H1 (cell line): ENCODE measurements at regions not wholly inside any gene's neighbourhood (a gene's known extent, or its start where the extent isn't known, plus 50 kb on each side); places are given as distances from the start of the nearest gene placed in this dataset.

Experiments
- CTCF ChIA-PET: fragments of 300-600 bp; sonication (Branson Sonifier 250); formaldehyde crosslinking; loops from one replicate; lab custom pipeline; 2021; ENCODE audit not compliant: partially characterized antibody; lab: Charles Lee
- POLR2A ChIA-PET: fragments of 300-600 bp; sonication (Branson Sonifier 250); formaldehyde crosslinking; loops from one replicate; lab custom pipeline; 2021; ENCODE audit warnings: inconsistent platforms; ENCODE audit not compliant: partially characterized antibody; lab: Charles Lee
- DNase-seq, 2 experiments: peaks; one replicate each; pipeline versions ENCODE4 v3.0.0 to v3.0.0-alpha.2; 2010 to 2022; ENCODE audit warnings: low spot score in 2 of 2, low read depth in 1 of 2, mixed read lengths in 1 of 2
- FAIRE-seq: peaks from 2 replicates; lab custom pipeline; 2011; peaks lifted over from hg19 to GRCh38; lab: Jason Lieb, UNC
- H2AFZ ChIP-seq: 2 replicates; pipeline ENCODE4 v1.8.1; 2012; ENCODE audit warnings: low read length, inconsistent platforms
- H2AK5ac ChIP-seq: 2 replicates; pipeline ENCODE4 v1.6.1; 2013; ENCODE audit warnings: low read depth, low read length
- H2BK120ac ChIP-seq: replicated peaks from 2 replicates; pipeline ENCODE3; 2013; ENCODE audit warnings: low read depth, low read length, inconsistent platforms
- H2BK12ac ChIP-seq: 2 replicates; pipeline ENCODE4 v1.6.1; 2013; ENCODE audit warnings: low read depth, low read length
- H2BK15ac ChIP-seq: 2 replicates; pipeline ENCODE4 v1.6.1; 2013; ENCODE audit warnings: low read length
- H2BK20ac ChIP-seq: 2 replicates; pipeline ENCODE4 v1.6.1; 2013; ENCODE audit warnings: low read length
- H2BK5ac ChIP-seq: 2 replicates; pipeline ENCODE4 v1.6.1; 2013; ENCODE audit warnings: low read depth, low read length
- H3K14ac ChIP-seq: 2 replicates; pipeline ENCODE4 v1.6.1; 2013; ENCODE audit warnings: inconsistent platforms; ENCODE audit not compliant: insufficient read length
- H3K18ac ChIP-seq: 2 replicates; pipeline ENCODE4 v1.6.1; 2013; ENCODE audit warnings: low read length; ENCODE audit errors: extremely low read depth
- H3K23ac ChIP-seq: 2 replicates; pipeline ENCODE4 v1.6.1; 2013; ENCODE audit warnings: inconsistent platforms; ENCODE audit not compliant: insufficient read length
- H3K23me2 ChIP-seq: 2 replicates; pipeline ENCODE4 v1.6.1; 2013; ENCODE audit warnings: low read depth, low read length
- H3K27ac ChIP-seq: 2 replicates; pipeline ENCODE4 v1.6.1; 2011; ENCODE audit warnings: low read depth, low read length, inconsistent platforms
- H3K27me3 ChIP-seq, 4 experiments: replicated peaks in 1 of 4; 1 replicate in 1 of 4; 2 replicates in 3 of 4; pipeline versions ENCODE4 v1.6.1 to v1.8.1; 2011 to 2013; ENCODE audit warnings: low read length in 3 of 4, mild to moderate bottlenecking in 3 of 4, inconsistent platforms in 2 of 4, mixed read lengths in 2 of 4, moderate library complexity in 1 of 4; ENCODE audit not compliant: control insufficient read depth in 3 of 4, insufficient read depth in 3 of 4; ENCODE audit errors: extremely low read depth in 1 of 4
- H3K36me3 ChIP-seq, 4 experiments: 2 replicates each; pipeline versions ENCODE4 v1.6.1 to v1.8.1; 2011 to 2013; ENCODE audit warnings: mild to moderate bottlenecking in 4 of 4, low read length in 3 of 4, moderate library complexity in 2 of 4, control low read depth in 1 of 4, inconsistent platforms in 1 of 4; ENCODE audit not compliant: insufficient read depth in 4 of 4, control insufficient read depth in 2 of 4
- H3K4ac ChIP-seq: replicated peaks from 2 replicates; pipeline ENCODE3; 2013; ENCODE audit warnings: low read length, low read depth, mixed read lengths, inconsistent platforms; ENCODE audit not compliant: insufficient read length
- H3K4me1 ChIP-seq, 4 experiments: replicated peaks in 1 of 4; 1 replicate in 1 of 4; 2 replicates in 3 of 4; pipeline versions ENCODE4 v1.6.1 to v1.8.1; 2011 to 2013; ENCODE audit warnings: low read length in 3 of 4, inconsistent platforms in 2 of 4, mixed read lengths in 1 of 4; ENCODE audit not compliant: insufficient read depth in 4 of 4, control insufficient read depth in 3 of 4
- H3K4me2 ChIP-seq, 2 experiments: 2 replicates each; pipeline versions ENCODE4 v1.6.1 to v1.8.1; 2011 to 2013; ENCODE audit warnings: low read depth in 2 of 2, low read length in 2 of 2, control low read depth in 1 of 2, inconsistent platforms in 1 of 2, mild to moderate bottlenecking in 1 of 2; ENCODE audit not compliant: insufficient read depth in 1 of 2
- H3K4me3 ChIP-seq, 4 experiments: fragments of 200-600, 300-600 bp in 1 of 4; sonication (generic), shearing (Covaris generic), sonication (Bioruptor Twin) in 1 of 4; 2 replicates each; pipeline versions ENCODE4 v1.5.1 to v1.8.1; 2011 to 2016; ENCODE audit warnings: low read length in 4 of 4, low read depth in 3 of 4, control low read depth in 2 of 4, inconsistent platforms in 2 of 4, mild to moderate bottlenecking in 2 of 4, mixed read lengths in 1 of 4, moderate library complexity in 1 of 4; ENCODE audit not compliant: insufficient read depth in 2 of 4; ENCODE audit errors: extremely low read depth in 1 of 4
- H3K56ac ChIP-seq: replicated peaks from 2 replicates; pipeline ENCODE3; 2013; ENCODE audit warnings: low read depth, mild to moderate bottlenecking, mixed read lengths, low read length, inconsistent platforms; ENCODE audit not compliant: insufficient read length
- H3K79me1 ChIP-seq: 2 replicates; pipeline ENCODE4 v1.6.1; 2013; ENCODE audit warnings: low read depth, low read length, control low read depth
- H3K79me2 ChIP-seq, 2 experiments: 2 replicates each; pipeline versions ENCODE4 v1.6.1 to v1.8.1; 2012 to 2013; ENCODE audit warnings: low read length in 2 of 2, mild to moderate bottlenecking in 2 of 2, inconsistent platforms in 1 of 2; ENCODE audit not compliant: insufficient read depth in 2 of 2, control insufficient read depth in 1 of 2
- H3K9ac ChIP-seq, 4 experiments: replicated peaks in 1 of 4; 1 replicate in 1 of 4; 2 replicates in 3 of 4; pipeline versions ENCODE4 v1.6.1 to v1.8.1; 2011 to 2013; ENCODE audit warnings: low read depth in 3 of 4, low read length in 3 of 4, control low read depth in 2 of 4, mild to moderate bottlenecking in 2 of 4, moderate library complexity in 2 of 4, inconsistent platforms in 1 of 4; ENCODE audit errors: extremely low read depth in 1 of 4
- H3K9me3 ChIP-seq, 2 experiments: 2 replicates each; pipeline versions ENCODE4 v1.6.1 to v1.8.1; 2012 to 2013; ENCODE audit warnings: mild to moderate bottlenecking in 2 of 2, moderate library complexity in 2 of 2, control low read depth in 1 of 2, inconsistent platforms in 1 of 2, low read depth in 1 of 2, low read length in 1 of 2, mixed read lengths in 1 of 2; ENCODE audit not compliant: insufficient read depth in 2 of 2
- H4K20me1 ChIP-seq, 2 experiments: replicated peaks in 1 of 2; 2 replicates each; pipeline versions ENCODE3 to v1.8.1; 2011 to 2013; ENCODE audit warnings: inconsistent platforms in 2 of 2, low read length in 2 of 2, mild to moderate bottlenecking in 1 of 2; ENCODE audit not compliant: insufficient read depth in 2 of 2, control insufficient read depth in 1 of 2
- H4K5ac ChIP-seq: 2 replicates; pipeline ENCODE4 v1.6.1; 2013; ENCODE audit warnings: low read length, low read depth, mixed read lengths, inconsistent platforms; ENCODE audit not compliant: insufficient read length
- H4K8ac ChIP-seq: 2 replicates; pipeline ENCODE4 v1.8.0; 2013; ENCODE audit warnings: mild to moderate bottlenecking, moderate library complexity, low read length, inconsistent platforms; ENCODE audit not compliant: insufficient read depth; ENCODE audit errors: extremely low read depth
- H4K91ac ChIP-seq: replicated peaks from 2 replicates; pipeline ENCODE3; 2013; ENCODE audit warnings: low read length, mixed read lengths, inconsistent platforms; ENCODE audit not compliant: insufficient read length
- BACH1 ChIP-seq: IDR thresholded peaks from 2 replicates; pipeline ENCODE4 v1.6.1; 2012; ENCODE audit warnings: low read length, improper control_type of control experiment
- CBX8 ChIP-seq: fragments of 300-800, 300-1000 bp; sonication (generic); IDR thresholded peaks from 2 replicates; pipeline ENCODE4 v1.7.1; 2016; ENCODE audit warnings: low read depth, low read length, borderline replicate concordance
- GABPA ChIP-seq: IDR thresholded peaks from 2 replicates; pipeline ENCODE4 v1.6.1; 2011; ENCODE audit warnings: mild to moderate bottlenecking, low read length, moderate library complexity, borderline replicate concordance; ENCODE audit not compliant: insufficient read depth
- KDM5A ChIP-seq: fragments of 200-600 bp; IDR thresholded peaks from 2 replicates; pipeline ENCODE4 v1.7.1; 2012; ENCODE audit warnings: mild to moderate bottlenecking, low read length, inconsistent platforms, mixed read lengths
- MAX ChIP-seq: IDR thresholded peaks from 2 replicates; pipeline ENCODE4 v1.6.1; 2012; ENCODE audit warnings: inconsistent platforms
- PHF8 ChIP-seq: fragments of 200-600 bp; sonication (generic); conservative IDR thresholded peaks from 2 replicates; pipeline ENCODE4 v1.7.1; 2012; ENCODE audit warnings: low read depth, mild to moderate bottlenecking, inconsistent platforms, low read length, moderate library complexity
- POLR2AphosphoS5 ChIP-seq: IDR thresholded peaks from 2 replicates; pipeline ENCODE4 v1.6.1; 2011; ENCODE audit warnings: low read depth, low read length
- RBBP5 ChIP-seq: IDR thresholded peaks from 2 replicates; pipeline ENCODE4 v1.7.1; 2012; ENCODE audit warnings: low read depth, mild to moderate bottlenecking, inconsistent platforms, low read length, moderate library complexity, borderline replicate concordance
- RXRA ChIP-seq: IDR thresholded peaks from 2 replicates; pipeline ENCODE4 v1.6.1; 2011; ENCODE audit warnings: low read depth, mild to moderate bottlenecking, low read length, moderate library complexity; ENCODE audit not compliant: insufficient read depth
- SP4 ChIP-seq: IDR thresholded peaks from 2 replicates; pipeline ENCODE4 v1.6.1; 2012; ENCODE audit warnings: low read length, inconsistent platforms
- TAF1 ChIP-seq: IDR thresholded peaks from 2 replicates; pipeline ENCODE4 v1.6.1; 2011; ENCODE audit warnings: mild to moderate bottlenecking, low read depth, low read length
- TBP ChIP-seq: IDR thresholded peaks from 2 replicates; pipeline ENCODE4 v1.6.1; 2011; ENCODE audit warnings: low read depth, low read length, improper control_type of control experiment
- USF2 ChIP-seq: IDR thresholded peaks from 2 replicates; pipeline ENCODE4 v1.6.1; 2011; ENCODE audit warnings: low read length, improper control_type of control experiment
- WGBS, 2 experiments: shearing (Covaris generic) in 1 of 2; methylation state at CpG; one replicate each; pipeline versions ENCODE4 v1.1.6 to v1.1.7; 2013 to 2015; ENCODE audit warnings: low lambda C conversion rate in 2 of 2, mixed read lengths in 2 of 2, inconsistent platforms in 1 of 2, low coverage in 1 of 2, missing lambda C conversion rate in 1 of 2; ENCODE audit not compliant: insufficient replicate concordance in 2 of 2, insufficient coverage in 1 of 2, insufficient read length in 1 of 2; ENCODE audit errors: extremely low coverage in 1 of 2, missing lambda C conversion rate in 1 of 2; 5-methylcytosine and 5-hydroxymethylcytosine counted together
- TF ChIP-seq, protein P1 (sequence below): IDR thresholded peaks from 2 replicates; pipeline ENCODE4 v1.6.1; 2011; ENCODE audit warnings: low read depth, mild to moderate bottlenecking, low read length; ENCODE audit not compliant: insufficient read depth

- Histone ChIP-seq H4K20me1 (no peaks in the 10 kb centered on the region), H3K4me1 (peaks cover 0 to 5% (median 3%) of the 10 kb centered on the region in 4 experiments; a peak in 4 of 7 replicates), H3K14ac (no peak overlapping the region), H3K27ac (no peak overlapping the region), H2BK20ac (no peak overlapping the region), H3K56ac (no peak overlapping the region), H3K18ac (no peak overlapping the region), H3K4ac (no peak overlapping the region), H3K79me1 (no peaks in the 10 kb centered on the region), H3K36me3 (no peaks in the 10 kb centered on the region), H2BK15ac (no peak overlapping the region), H2AK5ac (no peak overlapping the region), H4K5ac (no peak overlapping the region), H3K9ac (no peak overlapping the region), H3K79me2 (no peaks in the 10 kb centered on the region), H3K27me3 (no peaks in the 10 kb centered on the region), H3K23ac (no peak overlapping the region), H4K91ac (no peak overlapping the region), H2BK5ac (no peak overlapping the region), H3K9me3 (no peaks in the 10 kb centered on the region), H2BK120ac (no peak overlapping the region), H4K8ac (no peak overlapping the region), H3K4me2 (no peak overlapping the region), H3K23me2 (no peaks in the 10 kb centered on the region), H3K4me3 (no peak overlapping the region), H2AFZ (no peak overlapping the region), H2BK12ac (no peak overlapping the region)
- 96% methylated on average over 1 of the region's 1 CpG; no CpG with 5 or more reads in 1 of the 2 experiments for WGBS, 2 experiments
- CTCF ChIA-PET: no interaction called here
- DNase-seq: no peak
- no peak for FAIRE-seq
- POLR2A ChIA-PET: no interaction called here
- TF ChIP-seq USF2 (no peak), PHF8 (no peak), CBX8 (no peak), BACH1 (no peak), RBBP5 (no peak), POLR2AphosphoS5 (no peak), RXRA (no peak), SP4 (no peak), TBP (no peak), KDM5A (no peak), TAF1 (no peak), MAX (no peak), GABPA (no peak)
- TF ChIP-seq, protein P1, sequence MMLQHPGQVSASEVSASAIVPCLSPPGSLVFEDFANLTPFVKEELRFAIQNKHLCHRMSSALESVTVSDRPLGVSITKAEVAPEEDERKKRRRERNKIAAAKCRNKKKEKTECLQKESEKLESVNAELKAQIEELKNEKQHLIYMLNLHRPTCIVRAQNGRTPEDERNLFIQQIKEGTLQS: no peak
Measured at GRCh38 chr7:49481075-49481474, 292.4 kb upstream of the VWC2 start.
